H1 (cell line): ENCODE measurements at regions not wholly inside any gene's neighbourhood (a gene's known extent, or its start where the extent isn't known, plus 50 kb on each side); places are given as distances from the start of the nearest gene placed in this dataset.

Source experiments
- CTCF ChIA-PET: fragments of 300-600 bp; sonication (Branson Sonifier 250); formaldehyde crosslinking; loops from one replicate; lab custom pipeline; 2021; ENCODE audit not compliant: partially characterized antibody; lab: Charles Lee
- POLR2A ChIA-PET: fragments of 300-600 bp; sonication (Branson Sonifier 250); formaldehyde crosslinking; loops from one replicate; lab custom pipeline; 2021; ENCODE audit warnings: inconsistent platforms; ENCODE audit not compliant: partially characterized antibody; lab: Charles Lee
- DNase-seq, 2 experiments: peaks; one replicate each; pipeline versions ENCODE4 v3.0.0 to v3.0.0-alpha.2; 2010 to 2022; ENCODE audit warnings: low spot score in 2 of 2, low read depth in 1 of 2, mixed read lengths in 1 of 2
- FAIRE-seq: peaks from 2 replicates; lab custom pipeline; 2011; peaks lifted over from hg19 to GRCh38; lab: Jason Lieb, UNC
- H2AFZ ChIP-seq: 2 replicates; pipeline ENCODE4 v1.8.1; 2012; ENCODE audit warnings: low read length, inconsistent platforms
- H2AK5ac ChIP-seq: 2 replicates; pipeline ENCODE4 v1.6.1; 2013; ENCODE audit warnings: low read depth, low read length
- H2BK120ac ChIP-seq: replicated peaks from 2 replicates; pipeline ENCODE3; 2013; ENCODE audit warnings: low read depth, low read length, inconsistent platforms
- H2BK12ac ChIP-seq: 2 replicates; pipeline ENCODE4 v1.6.1; 2013; ENCODE audit warnings: low read depth, low read length
- H2BK15ac ChIP-seq: 2 replicates; pipeline ENCODE4 v1.6.1; 2013; ENCODE audit warnings: low read length
- H2BK20ac ChIP-seq: 2 replicates; pipeline ENCODE4 v1.6.1; 2013; ENCODE audit warnings: low read length
- H2BK5ac ChIP-seq: 2 replicates; pipeline ENCODE4 v1.6.1; 2013; ENCODE audit warnings: low read depth, low read length
- H3K14ac ChIP-seq: 2 replicates; pipeline ENCODE4 v1.6.1; 2013; ENCODE audit warnings: inconsistent platforms; ENCODE audit not compliant: insufficient read length
- H3K18ac ChIP-seq: 2 replicates; pipeline ENCODE4 v1.6.1; 2013; ENCODE audit warnings: low read length; ENCODE audit errors: extremely low read depth
- H3K23ac ChIP-seq: 2 replicates; pipeline ENCODE4 v1.6.1; 2013; ENCODE audit warnings: inconsistent platforms; ENCODE audit not compliant: insufficient read length
- H3K23me2 ChIP-seq: 2 replicates; pipeline ENCODE4 v1.6.1; 2013; ENCODE audit warnings: low read depth, low read length
- H3K27ac ChIP-seq: 2 replicates; pipeline ENCODE4 v1.6.1; 2011; ENCODE audit warnings: low read depth, low read length, inconsistent platforms
- H3K27me3 ChIP-seq, 4 experiments: replicated peaks in 1 of 4; 1 replicate in 1 of 4; 2 replicates in 3 of 4; pipeline versions ENCODE4 v1.6.1 to v1.8.1; 2011 to 2013; ENCODE audit warnings: low read length in 3 of 4, mild to moderate bottlenecking in 3 of 4, inconsistent platforms in 2 of 4, mixed read lengths in 2 of 4, moderate library complexity in 1 of 4; ENCODE audit not compliant: control insufficient read depth in 3 of 4, insufficient read depth in 3 of 4; ENCODE audit errors: extremely low read depth in 1 of 4
- H3K36me3 ChIP-seq, 4 experiments: 2 replicates each; pipeline versions ENCODE4 v1.6.1 to v1.8.1; 2011 to 2013; ENCODE audit warnings: mild to moderate bottlenecking in 4 of 4, low read length in 3 of 4, moderate library complexity in 2 of 4, control low read depth in 1 of 4, inconsistent platforms in 1 of 4; ENCODE audit not compliant: insufficient read depth in 4 of 4, control insufficient read depth in 2 of 4
- H3K4ac ChIP-seq: replicated peaks from 2 replicates; pipeline ENCODE3; 2013; ENCODE audit warnings: low read length, low read depth, mixed read lengths, inconsistent platforms; ENCODE audit not compliant: insufficient read length
- H3K4me1 ChIP-seq, 4 experiments: replicated peaks in 1 of 4; 1 replicate in 1 of 4; 2 replicates in 3 of 4; pipeline versions ENCODE4 v1.6.1 to v1.8.1; 2011 to 2013; ENCODE audit warnings: low read length in 3 of 4, inconsistent platforms in 2 of 4, mixed read lengths in 1 of 4; ENCODE audit not compliant: insufficient read depth in 4 of 4, control insufficient read depth in 3 of 4
- H3K4me2 ChIP-seq, 2 experiments: 2 replicates each; pipeline versions ENCODE4 v1.6.1 to v1.8.1; 2011 to 2013; ENCODE audit warnings: low read depth in 2 of 2, low read length in 2 of 2, control low read depth in 1 of 2, inconsistent platforms in 1 of 2, mild to moderate bottlenecking in 1 of 2; ENCODE audit not compliant: insufficient read depth in 1 of 2
- H3K4me3 ChIP-seq, 4 experiments: fragments of 200-600, 300-600 bp in 1 of 4; sonication (generic), shearing (Covaris generic), sonication (Bioruptor Twin) in 1 of 4; 2 replicates each; pipeline versions ENCODE4 v1.5.1 to v1.8.1; 2011 to 2016; ENCODE audit warnings: low read length in 4 of 4, low read depth in 3 of 4, control low read depth in 2 of 4, inconsistent platforms in 2 of 4, mild to moderate bottlenecking in 2 of 4, mixed read lengths in 1 of 4, moderate library complexity in 1 of 4; ENCODE audit not compliant: insufficient read depth in 2 of 4; ENCODE audit errors: extremely low read depth in 1 of 4
- H3K56ac ChIP-seq: replicated peaks from 2 replicates; pipeline ENCODE3; 2013; ENCODE audit warnings: low read depth, mild to moderate bottlenecking, mixed read lengths, low read length, inconsistent platforms; ENCODE audit not compliant: insufficient read length
- H3K79me1 ChIP-seq: 2 replicates; pipeline ENCODE4 v1.6.1; 2013; ENCODE audit warnings: low read depth, low read length, control low read depth
- H3K79me2 ChIP-seq, 2 experiments: 2 replicates each; pipeline versions ENCODE4 v1.6.1 to v1.8.1; 2012 to 2013; ENCODE audit warnings: low read length in 2 of 2, mild to moderate bottlenecking in 2 of 2, inconsistent platforms in 1 of 2; ENCODE audit not compliant: insufficient read depth in 2 of 2, control insufficient read depth in 1 of 2
- H3K9ac ChIP-seq, 4 experiments: replicated peaks in 1 of 4; 1 replicate in 1 of 4; 2 replicates in 3 of 4; pipeline versions ENCODE4 v1.6.1 to v1.8.1; 2011 to 2013; ENCODE audit warnings: low read depth in 3 of 4, low read length in 3 of 4, control low read depth in 2 of 4, mild to moderate bottlenecking in 2 of 4, moderate library complexity in 2 of 4, inconsistent platforms in 1 of 4; ENCODE audit errors: extremely low read depth in 1 of 4
- H3K9me3 ChIP-seq, 2 experiments: 2 replicates each; pipeline versions ENCODE4 v1.6.1 to v1.8.1; 2012 to 2013; ENCODE audit warnings: mild to moderate bottlenecking in 2 of 2, moderate library complexity in 2 of 2, control low read depth in 1 of 2, inconsistent platforms in 1 of 2, low read depth in 1 of 2, low read length in 1 of 2, mixed read lengths in 1 of 2; ENCODE audit not compliant: insufficient read depth in 2 of 2
- H4K20me1 ChIP-seq, 2 experiments: replicated peaks in 1 of 2; 2 replicates each; pipeline versions ENCODE3 to v1.8.1; 2011 to 2013; ENCODE audit warnings: inconsistent platforms in 2 of 2, low read length in 2 of 2, mild to moderate bottlenecking in 1 of 2; ENCODE audit not compliant: insufficient read depth in 2 of 2, control insufficient read depth in 1 of 2
- H4K5ac ChIP-seq: 2 replicates; pipeline ENCODE4 v1.6.1; 2013; ENCODE audit warnings: low read length, low read depth, mixed read lengths, inconsistent platforms; ENCODE audit not compliant: insufficient read length
- H4K8ac ChIP-seq: 2 replicates; pipeline ENCODE4 v1.8.0; 2013; ENCODE audit warnings: mild to moderate bottlenecking, moderate library complexity, low read length, inconsistent platforms; ENCODE audit not compliant: insufficient read depth; ENCODE audit errors: extremely low read depth
- H4K91ac ChIP-seq: replicated peaks from 2 replicates; pipeline ENCODE3; 2013; ENCODE audit warnings: low read length, mixed read lengths, inconsistent platforms; ENCODE audit not compliant: insufficient read length
- TEAD4 ChIP-seq: IDR thresholded peaks from 2 replicates; pipeline ENCODE4 v1.6.1; 2012; ENCODE audit warnings: low read depth, low read length, inconsistent platforms, mixed read lengths
- WGBS, 2 experiments: shearing (Covaris generic) in 1 of 2; methylation state at CpG; one replicate each; pipeline versions ENCODE4 v1.1.6 to v1.1.7; 2013 to 2015; ENCODE audit warnings: low lambda C conversion rate in 2 of 2, mixed read lengths in 2 of 2, inconsistent platforms in 1 of 2, low coverage in 1 of 2, missing lambda C conversion rate in 1 of 2; ENCODE audit not compliant: insufficient replicate concordance in 2 of 2, insufficient coverage in 1 of 2, insufficient read length in 1 of 2; ENCODE audit errors: extremely low coverage in 1 of 2, missing lambda C conversion rate in 1 of 2; 5-methylcytosine and 5-hydroxymethylcytosine counted together
- TF ChIP-seq, protein P1 (sequence below): IDR thresholded peaks from 2 replicates; pipeline ENCODE4 v1.6.1; 2012; ENCODE audit warnings: inconsistent platforms

DNA sequence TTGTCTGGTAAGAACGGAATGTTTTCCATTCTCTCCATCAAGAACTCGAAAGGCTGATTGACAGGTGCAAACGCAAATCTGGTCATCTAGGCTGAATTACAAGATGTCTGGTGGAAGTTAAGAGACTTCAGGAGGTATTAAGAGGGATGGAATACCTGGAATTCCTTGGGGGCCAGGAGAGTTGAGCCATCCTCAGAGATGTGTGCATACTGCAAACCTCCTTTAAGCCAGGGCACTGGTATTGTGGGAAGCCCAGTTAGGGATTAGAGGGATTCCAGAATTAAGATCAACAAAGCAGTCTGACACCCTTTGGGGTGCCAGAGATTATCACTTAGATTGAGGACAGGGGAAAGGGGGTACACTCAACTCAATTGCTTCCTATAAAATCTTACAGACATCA lies 151.4 kb downstream of the VCX3A start:
- H2BK20ac ChIP-seq = no peak overlapping the region
- no peak for DNase-seq
- CTCF ChIA-PET = interaction anchor here (1.6 kb wide), 1 partner anchor 21 kb away, joined by 4 read pairs; no protein-coding TSS in a partner anchor

More for the DNA sequence above, 151.4 kb downstream of the VCX3A start:
- Histone ChIP-seq H3K14ac (no peak overlapping the region), H3K4me3 (no peak overlapping the region), H4K5ac (no peak overlapping the region), H2AK5ac (no peak overlapping the region), H2AFZ (no peak overlapping the region), H3K36me3 (no peaks in the 10 kb centered on the region), H3K23me2 (no peaks in the 10 kb centered on the region), H3K4ac (no peak overlapping the region), H4K8ac (no peak overlapping the region), H3K79me1 (no peaks in the 10 kb centered on the region), H3K27me3 (no peaks in the 10 kb centered on the region), H3K4me1 (peaks cover 0 to 9% (median 0%) of the 10 kb centered on the region in 4 experiments; a peak in 1 of 7 replicates), H3K27ac (no peak overlapping the region), H3K23ac (no peak overlapping the region), H2BK120ac (no peak overlapping the region), H3K56ac (no peak overlapping the region), H4K20me1 (no peaks in the 10 kb centered on the region), H3K79me2 (no peaks in the 10 kb centered on the region), H3K4me2 (0 out of 4 replicates have a peak overlapping the region, but pooled peaks of 1 of the 2 experiments have one; percentile 18), H2BK5ac (no peak overlapping the region), H3K9ac (no peak overlapping the region), H3K18ac (no peak overlapping the region), H4K91ac (no peak overlapping the region), H2BK15ac (no peak overlapping the region), H3K9me3 (no peaks in the 10 kb centered on the region), H2BK12ac (no peak overlapping the region)
- 69% methylated on average over 2 of the region's 3 CpGs; no CpG with 5 or more reads in 1 of the 2 experiments for WGBS, 2 experiments
- POLR2A ChIA-PET = no interaction called here
- TF ChIP-seq, protein P1, sequence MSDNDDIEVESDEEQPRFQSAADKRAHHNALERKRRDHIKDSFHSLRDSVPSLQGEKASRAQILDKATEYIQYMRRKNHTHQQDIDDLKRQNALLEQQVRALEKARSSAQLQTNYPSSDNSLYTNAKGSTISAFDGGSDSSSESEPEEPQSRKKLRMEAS = no peak
- 0 out of 2 replicates have a peak, but pooled peaks have one; percentile 37 for TF ChIP-seq TEAD4
- peak; percentile 60 for FAIRE-seq
